ENCODE measurements at regions not wholly inside any gene's neighbourhood (a gene's known extent, or its start where the extent isn't known, plus 50 kb on each side); places are given as distances from the start of the nearest gene placed in this dataset.

DNA sequence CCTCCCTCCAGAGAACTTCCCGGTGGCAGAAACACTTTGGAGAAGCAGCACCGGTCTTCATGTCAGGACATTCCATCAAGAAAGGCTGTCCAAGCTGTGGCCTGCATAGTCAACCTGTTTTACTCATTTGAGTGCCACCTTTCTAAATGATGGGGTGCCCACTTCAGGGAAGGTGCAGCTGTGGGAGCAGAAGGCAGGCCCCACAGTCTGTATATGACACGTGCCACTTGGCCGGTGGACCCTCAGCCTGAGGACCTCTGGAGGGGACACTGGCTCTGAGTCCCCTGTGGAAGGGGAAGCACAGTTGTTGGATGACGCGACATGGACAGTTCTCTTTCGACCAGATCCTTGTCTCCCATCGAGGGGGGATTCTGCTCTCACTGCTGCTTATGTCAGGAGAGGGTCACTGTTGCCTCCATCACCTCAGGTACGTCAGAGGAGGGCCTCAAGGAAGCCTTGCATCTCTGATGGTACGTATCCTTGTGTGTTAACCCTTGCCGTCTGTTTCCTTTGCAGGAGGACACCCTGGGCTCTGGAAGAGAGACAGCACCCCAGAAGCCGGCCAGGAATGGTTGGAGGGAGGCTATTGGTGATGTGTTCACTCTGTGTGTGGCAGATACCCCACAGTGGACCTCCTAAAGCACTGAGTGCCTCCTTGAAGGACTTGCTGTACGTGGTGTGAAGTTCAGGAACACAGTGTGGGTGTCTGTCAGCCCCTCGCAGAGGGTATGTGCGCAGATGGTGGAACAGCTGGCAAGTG, 132.1 kb upstream of the RTL1 start:
- TF ChIP-seq, protein P1, sequence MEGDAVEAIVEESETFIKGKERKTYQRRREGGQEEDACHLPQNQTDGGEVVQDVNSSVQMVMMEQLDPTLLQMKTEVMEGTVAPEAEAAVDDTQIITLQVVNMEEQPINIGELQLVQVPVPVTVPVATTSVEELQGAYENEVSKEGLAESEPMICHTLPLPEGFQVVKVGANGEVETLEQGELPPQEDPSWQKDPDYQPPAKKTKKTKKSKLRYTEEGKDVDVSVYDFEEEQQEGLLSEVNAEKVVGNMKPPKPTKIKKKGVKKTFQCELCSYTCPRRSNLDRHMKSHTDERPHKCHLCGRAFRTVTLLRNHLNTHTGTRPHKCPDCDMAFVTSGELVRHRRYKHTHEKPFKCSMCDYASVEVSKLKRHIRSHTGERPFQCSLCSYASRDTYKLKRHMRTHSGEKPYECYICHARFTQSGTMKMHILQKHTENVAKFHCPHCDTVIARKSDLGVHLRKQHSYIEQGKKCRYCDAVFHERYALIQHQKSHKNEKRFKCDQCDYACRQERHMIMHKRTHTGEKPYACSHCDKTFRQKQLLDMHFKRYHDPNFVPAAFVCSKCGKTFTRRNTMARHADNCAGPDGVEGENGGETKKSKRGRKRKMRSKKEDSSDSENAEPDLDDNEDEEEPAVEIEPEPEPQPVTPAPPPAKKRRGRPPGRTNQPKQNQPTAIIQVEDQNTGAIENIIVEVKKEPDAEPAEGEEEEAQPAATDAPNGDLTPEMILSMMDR (conservative IDR thresholded peaks at IDR 0.05; ENCODE audit: low read depth, low read length) = no peak
- H3K9ac ChIP-seq = no peak overlapping the region
- no peak overlapping the region for H3K4me2 ChIP-seq
- peaks cover 29% of the 10 kb centered on the region; the same call in 1 of the 2 replicates for H3K27me3 ChIP-seq (ENCODE audit: insufficient read depth, low read depth)
- no peaks in the 10 kb centered on the region for H3K79me2 ChIP-seq (ENCODE audit: insufficient read depth, low read depth)
- H3K4me1 ChIP-seq (ENCODE audit: low read depth, poor library complexity, severe bottlenecking) = no peaks in the 10 kb centered on the region
- H2AFZ ChIP-seq (ENCODE audit: low read depth) = no peak overlapping the region
- H3K27ac ChIP-seq = no peak overlapping the region
- no peaks in the 10 kb centered on the region for H3K36me3 ChIP-seq (ENCODE audit: insufficient read depth)
- no peak overlapping the region for H3K4me3 ChIP-seq (IDR thresholded peaks at IDR 0.05; ENCODE audit: insufficient read depth, low read depth, low read length)
- H4K20me1 ChIP-seq (ENCODE audit: insufficient read depth) = no peaks in the 10 kb centered on the region

DNA sequence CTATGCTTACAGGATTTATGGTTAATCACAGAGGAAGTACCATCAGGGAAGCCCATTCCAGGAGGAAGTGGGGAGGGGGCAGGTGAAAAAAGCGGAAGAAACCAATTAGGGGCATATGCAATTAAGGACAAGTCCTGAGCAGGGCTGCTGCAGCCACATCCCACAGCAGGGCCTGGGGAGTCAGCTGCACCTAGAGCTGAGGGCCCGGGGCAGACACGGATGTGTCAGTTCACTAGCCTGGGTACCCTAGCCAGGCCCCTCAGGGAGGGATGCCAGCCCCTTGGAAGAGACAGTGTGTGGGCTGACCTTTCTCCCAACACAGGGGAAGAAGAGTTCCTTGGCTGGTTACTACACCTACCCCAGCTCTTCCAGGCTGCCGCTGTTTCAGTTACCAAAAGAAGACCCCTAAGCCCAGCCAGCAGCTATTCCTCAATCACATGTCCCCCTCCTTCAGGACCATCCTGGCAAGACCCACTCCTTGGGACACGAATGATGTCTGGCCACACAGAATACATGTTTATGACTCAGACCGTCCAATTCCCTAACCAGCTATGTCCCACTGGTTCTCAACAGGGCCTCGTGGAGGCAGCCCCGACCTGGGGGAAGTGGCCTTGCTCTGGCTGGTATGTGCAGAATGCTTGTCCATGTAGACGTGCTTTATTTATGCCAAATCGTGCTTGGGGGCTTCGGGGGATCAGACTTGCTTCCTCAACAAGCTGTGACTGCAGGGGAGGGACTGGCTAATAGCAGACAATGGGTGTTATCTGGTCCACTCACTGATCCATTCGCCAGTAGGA, 133.7 kb upstream of the RTL1 start:
- Histone ChIP-seq H3K4me3 (IDR thresholded peaks at IDR 0.05; ENCODE audit: insufficient read depth, low read depth, low read length) (no peak overlapping the region), H3K27me3 (ENCODE audit: insufficient read depth, low read depth) (peaks cover 29% of the 10 kb centered on the region; the same call in 1 of the 2 replicates), H3K36me3 (ENCODE audit: insufficient read depth) (no peaks in the 10 kb centered on the region)

DNA sequence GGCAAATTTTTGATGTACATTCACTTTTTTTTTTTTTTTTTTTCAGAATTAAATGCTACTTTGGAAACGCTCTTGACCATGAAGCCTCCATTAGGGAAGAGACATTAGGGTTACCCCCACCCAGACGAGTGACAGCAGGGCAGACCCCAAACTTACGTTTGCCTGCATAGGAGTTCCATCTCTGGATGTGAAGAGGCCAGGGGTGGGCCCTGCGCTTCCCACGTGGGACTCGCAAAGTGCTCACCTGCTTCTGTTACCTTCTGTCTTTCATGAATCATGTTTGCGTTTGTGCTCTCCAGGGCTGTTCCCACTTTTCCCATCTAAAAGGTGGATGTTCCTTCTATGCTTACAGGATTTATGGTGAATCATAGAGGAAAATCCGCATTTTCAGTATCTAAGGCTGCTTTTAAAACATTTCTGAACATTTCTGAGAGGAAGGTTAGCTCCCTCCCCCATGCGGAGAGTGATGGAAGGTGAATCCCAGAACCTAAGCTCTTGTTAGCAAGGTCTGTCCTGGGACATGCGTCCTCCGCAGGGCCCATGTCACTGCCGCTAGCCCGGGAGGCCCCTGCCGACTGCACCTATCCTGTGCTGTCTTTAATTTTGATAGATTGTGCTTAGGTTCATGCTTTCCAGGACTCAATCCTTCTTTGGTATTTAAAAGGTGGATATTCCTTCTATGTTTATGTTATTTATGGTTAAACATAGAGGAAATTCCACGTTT, 135.7 kb upstream of the RTL1 start:
- Histone ChIP-seq H3K27ac (no peak overlapping the region), H3K4me3 (IDR thresholded peaks at IDR 0.05; ENCODE audit: insufficient read depth, low read depth, low read length) (no peak overlapping the region), H4K20me1 (ENCODE audit: insufficient read depth) (no peaks in the 10 kb centered on the region), H3K4me1 (ENCODE audit: low read depth, poor library complexity, severe bottlenecking) (no peaks in the 10 kb centered on the region), H3K79me2 (ENCODE audit: insufficient read depth, low read depth) (no peaks in the 10 kb centered on the region), H3K27me3 (ENCODE audit: insufficient read depth, low read depth) (peaks cover 23% of the 10 kb centered on the region; the same call in 1 of the 2 replicates), H3K9ac (no peak overlapping the region), H2AFZ (ENCODE audit: low read depth) (no peak overlapping the region), H3K4me2 (no peak overlapping the region), H3K36me3 (ENCODE audit: insufficient read depth) (no peaks in the 10 kb centered on the region)
- TF ChIP-seq, protein P1 (conservative IDR thresholded peaks at IDR 0.05; ENCODE audit: low read depth, low read length) = no peak

More for the DNA sequence above, 133.7 kb upstream of the RTL1 start:
- Histone ChIP-seq H3K4me1 (ENCODE audit: low read depth, poor library complexity, severe bottlenecking) (no peaks in the 10 kb centered on the region), H3K9ac (no peak overlapping the region), H2AFZ (ENCODE audit: low read depth) (no peak overlapping the region), H3K4me2 (no peak overlapping the region), H3K27ac (no peak overlapping the region), H3K79me2 (ENCODE audit: insufficient read depth, low read depth) (no peaks in the 10 kb centered on the region), H4K20me1 (ENCODE audit: insufficient read depth) (no peaks in the 10 kb centered on the region)
- TF ChIP-seq, protein P1 (conservative IDR thresholded peaks at IDR 0.05; ENCODE audit: low read depth, low read length) = no peak

DNA sequence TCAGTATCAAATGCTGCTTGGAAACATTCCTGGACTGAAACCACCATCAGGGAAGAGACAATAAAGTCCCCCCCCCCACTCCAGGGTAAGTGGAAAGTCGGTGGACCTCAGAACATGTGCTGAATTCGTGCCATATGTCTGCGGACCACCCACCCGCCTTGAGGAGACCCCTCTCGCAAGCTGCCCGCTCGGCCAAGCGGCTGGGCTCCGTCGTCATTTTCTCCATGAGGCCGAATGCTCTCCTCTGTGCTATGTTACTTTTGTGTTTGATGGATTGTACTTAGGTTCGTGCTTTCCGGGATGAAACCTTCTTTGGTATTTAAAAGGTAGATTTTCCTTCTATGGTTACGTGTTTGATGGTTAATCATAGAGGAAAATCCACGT, 136.2 kb upstream of the RTL1 start:
- H3K27me3 ChIP-seq (ENCODE audit: insufficient read depth, low read depth) = peaks cover 24% of the 10 kb centered on the region; the same call in 1 of the 2 replicates
- TF ChIP-seq, protein P1 (conservative IDR thresholded peaks at IDR 0.05; ENCODE audit: low read depth, low read length) = no peak
- H3K4me1 ChIP-seq (ENCODE audit: low read depth, poor library complexity, severe bottlenecking) = no peaks in the 10 kb centered on the region
- no peak overlapping the region for H3K4me2 ChIP-seq
- no peak overlapping the region for H2AFZ ChIP-seq (ENCODE audit: low read depth)
- no peak overlapping the region for H3K27ac ChIP-seq
- no peak overlapping the region for H3K4me3 ChIP-seq (IDR thresholded peaks at IDR 0.05; ENCODE audit: insufficient read depth, low read depth, low read length)
- no peak overlapping the region for H3K9ac ChIP-seq
- no peaks in the 10 kb centered on the region for H3K36me3 ChIP-seq (ENCODE audit: insufficient read depth)
- no peaks in the 10 kb centered on the region for H4K20me1 ChIP-seq (ENCODE audit: insufficient read depth)
- H3K79me2 ChIP-seq (ENCODE audit: insufficient read depth, low read depth) = no peaks in the 10 kb centered on the region
